ENCODE measurements at regions not wholly inside any gene's neighbourhood (a gene's known extent, or its start where the extent isn't known, plus 50 kb on each side); places are given as distances from the start of the nearest gene placed in this dataset.

DNA sequence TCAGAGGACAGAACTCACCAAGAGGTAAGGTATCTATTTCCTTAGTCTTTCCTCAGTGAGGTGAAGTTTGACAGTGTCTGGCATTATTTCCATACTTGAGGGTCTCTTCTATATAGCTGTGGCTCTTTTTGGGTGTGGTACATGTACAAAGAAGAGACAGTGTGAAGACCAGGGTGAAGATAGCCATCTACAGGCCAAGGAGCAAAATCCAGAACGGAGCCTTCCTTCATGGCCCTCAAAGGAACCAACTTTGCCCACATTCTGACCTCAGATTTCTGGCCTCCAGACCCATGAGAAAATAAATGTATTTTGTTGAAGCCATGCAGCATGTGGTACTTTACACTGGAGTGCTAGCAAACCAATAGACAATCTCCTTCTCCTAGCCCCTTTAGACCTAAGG, 858.5 kb upstream of the B3GALT2 start:
- ChIA-PET RAD21 (ENCODE audit: unreplicated experiment) (no interaction called here), CTCF (no interaction called here)
- no peak for FAIRE-seq

More for the DNA sequence above, 858.5 kb upstream of the B3GALT2 start:
- 0% methylated on average over 1 of the region's 1 CpG for WGBS (ENCODE audit: insufficient coverage, insufficient replicate concordance, low lambda C conversion rate, missing lambda C conversion rate)
- Histone ChIP-seq H4K20me1 (ENCODE audit: control insufficient read depth, insufficient read depth) (no peaks in the 10 kb centered on the region), H3K9me3 (replicated peaks; ENCODE audit: control insufficient read depth, insufficient read depth, low read length) (no peaks in the 10 kb centered on the region), H3K27me3 (replicated peaks in 1 of 2; ENCODE audit: control insufficient read depth in 2 of 2, insufficient read depth in 2 of 2, low read length in 1 of 2) (no peaks in the 10 kb centered on the region), H3K4me3 (no peak overlapping the region), H3K4me2 (ENCODE audit: control insufficient read depth, insufficient read depth) (no peak overlapping the region), H3K79me2 (ENCODE audit: control insufficient read depth, insufficient read depth, low read length) (no peaks in the 10 kb centered on the region), H3K36me3 (ENCODE audit: control insufficient read depth in 2 of 2, insufficient read depth in 2 of 2, low read length in 1 of 2) (no peaks in the 10 kb centered on the region), H3K27ac (ENCODE audit: control insufficient read depth, insufficient read depth) (no peak overlapping the region), H3K9ac (ENCODE audit: control insufficient read depth, insufficient read depth, low read length) (no peak overlapping the region), H3K4me1 (ENCODE audit: control insufficient read depth, insufficient read depth, low read length) (no peaks in the 10 kb centered on the region), H2AFZ (ENCODE audit: control insufficient read depth, low read depth, low read length) (no peak overlapping the region)
- ATAC-seq (no peak), DNase-seq (ENCODE audit: low read depth, low spot score) (no peak)
- SMC1A ChIA-PET (ENCODE audit: uncharacterized antibody, unreplicated experiment), result interaction anchor here (0.7 kb wide), 1 partner anchor 16 kb away, joined by 3 read pairs; no protein-coding TSS in a partner anchor
- POLR2A ChIA-PET, result no interaction called here
- intact Hi-C loops (cut with micrococcal nuclease; ENCODE audit: unreplicated experiment) (no loop called here), in situ Hi-C loops (cut with MboI) (no loop called here)
- BruUV-seq (replicated peaks), result no TSS peak
- TF ChIP-seq PML (IDR thresholded peaks at IDR 0.05; ENCODE audit: low read length) (no peak), ZBED1 (IDR thresholded peaks at IDR 0.05; ENCODE audit: borderline replicate concordance) (no peak), SMC3 (IDR thresholded peaks at IDR 0.05; ENCODE audit: borderline replicate concordance, low read length) (no peak), JUND (IDR thresholded peaks at IDR 0.05; ENCODE audit: low read depth, low read length) (no peak), TCF12 (IDR thresholded peaks at IDR 0.05; ENCODE audit: low read depth, low read length) (no peak), CREB1 (IDR thresholded peaks at IDR 0.05; ENCODE audit: low read depth) (no peak), CEBPB (IDR thresholded peaks at IDR 0.05; ENCODE audit: borderline replicate concordance in 1 of 2, low read depth in 2 of 2, low read length in 2 of 2) (no peak), SREBF1 (IDR thresholded peaks at IDR 0.05; ENCODE audit: low read length) (no peak), YY1 (IDR thresholded peaks at IDR 0.05; ENCODE audit: low read depth, low read length) (no peak), ATF7 (IDR thresholded peaks at IDR 0.05; ENCODE audit: low read depth) (no peak), MYC (IDR thresholded peaks at IDR 0.05; ENCODE audit: insufficient read depth, insufficient read length, insufficient replicate concordance, low read length, severe bottlenecking) (no peak), ZSCAN29 (IDR thresholded peaks at IDR 0.05) (no peak), NFIC (IDR thresholded peaks at IDR 0.05; ENCODE audit: low read depth, low read length) (no peak)
- TF ChIP-seq, protein P1, sequence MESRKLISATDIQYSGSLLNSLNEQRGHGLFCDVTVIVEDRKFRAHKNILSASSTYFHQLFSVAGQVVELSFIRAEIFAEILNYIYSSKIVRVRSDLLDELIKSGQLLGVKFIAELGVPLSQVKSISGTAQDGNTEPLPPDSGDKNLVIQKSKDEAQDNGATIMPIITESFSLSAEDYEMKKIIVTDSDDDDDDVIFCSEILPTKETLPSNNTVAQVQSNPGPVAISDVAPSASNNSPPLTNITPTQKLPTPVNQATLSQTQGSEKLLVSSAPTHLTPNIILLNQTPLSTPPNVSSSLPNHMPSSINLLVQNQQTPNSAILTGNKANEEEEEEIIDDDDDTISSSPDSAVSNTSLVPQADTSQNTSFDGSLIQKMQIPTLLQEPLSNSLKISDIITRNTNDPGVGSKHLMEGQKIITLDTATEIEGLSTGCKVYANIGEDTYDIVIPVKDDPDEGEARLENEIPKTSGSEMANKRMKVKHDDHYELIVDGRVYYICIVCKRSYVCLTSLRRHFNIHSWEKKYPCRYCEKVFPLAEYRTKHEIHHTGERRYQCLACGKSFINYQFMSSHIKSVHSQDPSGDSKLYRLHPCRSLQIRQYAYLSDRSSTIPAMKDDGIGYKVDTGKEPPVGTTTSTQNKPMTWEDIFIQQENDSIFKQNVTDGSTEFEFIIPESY (IDR thresholded peaks at IDR 0.05), result no peak
